Progenitor cell of endocrine pancreas (in vitro differentiated cells): ENCODE measurements at regions not wholly inside any gene's neighbourhood (a gene's known extent, or its start where the extent isn't known, plus 50 kb on each side); places are given as distances from the start of the nearest gene placed in this dataset.

Experiments used
- DNase-seq: peaks from one replicate; pipeline ENCODE4 v3.0.0; 2021; ENCODE audit warnings: low spot score; ENCODE audit not compliant: unreplicated experiment
- H3K27ac Mint-ChIP-seq: 2 replicates; pipeline ENCODE4 v1.8.0; 2021; ENCODE audit warnings: mild to moderate bottlenecking, moderate library complexity, mixed read lengths
- H3K27me3 Mint-ChIP-seq: 2 replicates; pipeline ENCODE4 v1.8.0; 2021; ENCODE audit warnings: mixed read lengths
- H3K36me3 Mint-ChIP-seq: 2 replicates; pipeline ENCODE4 v1.8.0; 2022; ENCODE audit warnings: mixed read lengths; ENCODE audit not compliant: insufficient read depth
- H3K4me1 Mint-ChIP-seq: 2 replicates; pipeline ENCODE4 v1.8.0; 2021; ENCODE audit warnings: low read depth, mixed read lengths
- H3K4me3 Mint-ChIP-seq: 2 replicates; pipeline ENCODE4 v1.8.0; 2021; ENCODE audit warnings: low read depth, mild to moderate bottlenecking, moderate library complexity, mixed read lengths
- H3K9me3 Mint-ChIP-seq: 2 replicates; pipeline ENCODE4 v1.8.0; 2021; ENCODE audit warnings: low read depth, mixed read lengths
- TF ChIP-seq, protein P1 (sequence below): fragments of 200-600 bp; sonication (generic); IDR thresholded peaks from one replicate; pipeline ENCODE4 v1.5.0; 2021; ENCODE audit warnings: antibody characterized with exemption, mild to moderate bottlenecking; ENCODE audit not compliant: unreplicated experiment

DNA sequence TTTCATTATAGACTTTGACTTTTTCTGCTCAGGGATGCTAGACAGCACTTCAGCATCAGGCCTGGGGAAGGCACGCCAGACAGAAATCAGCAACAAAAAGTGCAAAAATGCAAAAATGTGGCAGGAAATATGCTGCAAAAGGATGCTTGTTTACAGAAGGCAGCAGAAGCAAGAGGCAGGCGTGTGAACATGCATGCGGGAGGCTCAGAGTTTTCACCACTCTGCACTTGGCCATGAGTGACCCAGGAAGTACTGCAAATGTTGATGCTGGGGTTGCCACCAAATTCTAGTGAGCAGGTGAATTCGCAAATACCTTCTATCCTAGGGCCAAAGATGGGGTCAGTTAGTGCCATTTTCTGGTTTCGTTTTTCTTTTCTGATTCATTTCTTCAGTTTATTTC is 55.5 kb upstream of the ALKAL2 start:
- Mint-ChIP-seq H3K9me3 (peaks cover 11% of the 10 kb centered on the region), H3K27ac (no peak overlapping the region), H3K4me3 (no peak overlapping the region), H3K36me3 (no peaks in the 10 kb centered on the region), H3K4me1 (peaks cover 4% of the 10 kb centered on the region), H3K27me3 (peaks cover 3% of the 10 kb centered on the region)
- no peak for DNase-seq
- TF ChIP-seq, protein P1, sequence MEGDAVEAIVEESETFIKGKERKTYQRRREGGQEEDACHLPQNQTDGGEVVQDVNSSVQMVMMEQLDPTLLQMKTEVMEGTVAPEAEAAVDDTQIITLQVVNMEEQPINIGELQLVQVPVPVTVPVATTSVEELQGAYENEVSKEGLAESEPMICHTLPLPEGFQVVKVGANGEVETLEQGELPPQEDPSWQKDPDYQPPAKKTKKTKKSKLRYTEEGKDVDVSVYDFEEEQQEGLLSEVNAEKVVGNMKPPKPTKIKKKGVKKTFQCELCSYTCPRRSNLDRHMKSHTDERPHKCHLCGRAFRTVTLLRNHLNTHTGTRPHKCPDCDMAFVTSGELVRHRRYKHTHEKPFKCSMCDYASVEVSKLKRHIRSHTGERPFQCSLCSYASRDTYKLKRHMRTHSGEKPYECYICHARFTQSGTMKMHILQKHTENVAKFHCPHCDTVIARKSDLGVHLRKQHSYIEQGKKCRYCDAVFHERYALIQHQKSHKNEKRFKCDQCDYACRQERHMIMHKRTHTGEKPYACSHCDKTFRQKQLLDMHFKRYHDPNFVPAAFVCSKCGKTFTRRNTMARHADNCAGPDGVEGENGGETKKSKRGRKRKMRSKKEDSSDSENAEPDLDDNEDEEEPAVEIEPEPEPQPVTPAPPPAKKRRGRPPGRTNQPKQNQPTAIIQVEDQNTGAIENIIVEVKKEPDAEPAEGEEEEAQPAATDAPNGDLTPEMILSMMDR = no peak

DNA sequence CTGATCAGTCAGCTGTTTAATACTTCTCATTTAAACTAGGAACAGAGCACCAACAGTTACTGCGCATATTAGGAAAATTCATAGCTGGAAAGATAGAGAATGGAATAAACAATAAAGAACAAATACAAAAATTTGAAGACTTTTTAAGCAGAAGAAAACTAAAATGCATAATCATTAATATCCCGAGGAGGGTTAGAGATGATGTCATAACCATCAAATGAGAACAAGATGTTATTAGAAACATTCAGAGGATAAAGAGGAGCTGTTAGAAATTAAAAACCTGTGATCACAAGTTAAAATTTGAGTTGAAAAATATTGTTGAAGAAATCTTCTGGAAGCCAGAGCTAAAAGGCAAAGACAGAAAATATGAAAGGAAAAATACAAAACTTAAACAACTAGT is 54.0 kb upstream of the ALKAL2 start:
- Mint-ChIP-seq H3K27ac (no peak overlapping the region), H3K9me3 (peaks cover 18% of the 10 kb centered on the region), H3K4me3 (no peak overlapping the region), H3K4me1 (peaks cover 4% of the 10 kb centered on the region), H3K36me3 (peaks cover 2% of the 10 kb centered on the region), H3K27me3 (no peaks in the 10 kb centered on the region)
- TF ChIP-seq, protein P1 = no peak
- no peak for DNase-seq

DNA sequence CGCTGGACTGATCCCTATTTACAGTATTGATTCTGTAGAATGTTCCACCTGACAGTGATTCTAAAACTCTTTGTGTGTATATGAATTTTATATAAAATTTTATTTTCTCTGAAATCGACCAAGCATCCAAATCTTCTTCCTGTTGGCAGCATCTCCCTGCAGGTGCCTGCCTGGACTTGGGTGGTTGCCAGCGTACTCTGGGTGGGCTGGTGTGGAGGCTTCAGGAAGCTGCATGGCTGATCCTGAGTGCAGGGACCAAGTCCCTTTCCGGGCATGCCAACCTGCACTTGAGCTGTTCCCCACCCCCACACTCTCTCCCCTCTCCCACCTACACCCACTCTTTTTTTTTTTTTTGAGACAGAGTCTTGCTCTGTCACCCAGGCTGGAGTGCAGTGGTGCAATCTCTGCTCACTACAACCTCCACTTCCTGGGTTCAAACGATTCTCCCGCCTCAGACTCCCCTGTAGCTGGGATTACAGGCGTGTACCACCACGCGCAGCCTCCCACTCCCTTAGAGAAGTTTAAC is 53.2 kb upstream of the ALKAL2 start:
- Mint-ChIP-seq H3K4me3 (no peak overlapping the region), H3K36me3 (peaks cover 2% of the 10 kb centered on the region), H3K27me3 (no peaks in the 10 kb centered on the region), H3K27ac (no peak overlapping the region), H3K9me3 (peaks cover 20% of the 10 kb centered on the region), H3K4me1 (peaks cover 1% of the 10 kb centered on the region)
- DNase-seq = no peak
- TF ChIP-seq, protein P1 = no peak
